H1 (cell line): ENCODE measurements at regions not wholly inside any gene's neighbourhood (a gene's known extent, or its start where the extent isn't known, plus 50 kb on each side); places are given as distances from the start of the nearest gene placed in this dataset.

ENCODE experiments used
- CEBPB ChIP-seq: IDR thresholded peaks from 2 replicates; pipeline ENCODE4 v1.6.1; 2012; ENCODE audit warnings: low read depth, low read length
- EZH2 ChIP-seq: fragments of 200-600 bp; sonication (generic); IDR thresholded peaks from 2 replicates; pipeline ENCODE4 v1.7.1; 2012; ENCODE audit warnings: low read depth, mild to moderate bottlenecking, moderate library complexity, low read length, inconsistent platforms; ENCODE audit not compliant: severe bottlenecking
- RFX5 ChIP-seq: IDR thresholded peaks from 2 replicates; pipeline ENCODE4 v1.6.1; 2011; ENCODE audit warnings: low read depth, low read length, improper control_type of control experiment, borderline replicate concordance
- YY1 ChIP-seq: IDR thresholded peaks from 2 replicates; pipeline ENCODE4 v1.6.1; 2011; ENCODE audit warnings: low read depth, mild to moderate bottlenecking, low read length
- ZNF274 ChIP-seq: IDR thresholded peaks from 2 replicates; pipeline ENCODE4 v1.7.0; 2012; ENCODE audit warnings: low read length, borderline replicate concordance; ENCODE audit errors: extremely low read depth
- TF ChIP-seq, protein P1 (sequence below), 3 experiments: IDR thresholded peaks; 1 replicate in 2 of 3; 2 replicates in 1 of 3; pipeline versions ENCODE4 v1.5.1 to v1.6.1; 2011; ENCODE audit warnings: low read length in 3 of 3, mild to moderate bottlenecking in 3 of 3, inconsistent platforms in 2 of 3, low read depth in 1 of 3, moderate library complexity in 1 of 3; ENCODE audit not compliant: insufficient read depth in 1 of 3; ENCODE audit errors: control extremely low read depth in 1 of 3

DNA sequence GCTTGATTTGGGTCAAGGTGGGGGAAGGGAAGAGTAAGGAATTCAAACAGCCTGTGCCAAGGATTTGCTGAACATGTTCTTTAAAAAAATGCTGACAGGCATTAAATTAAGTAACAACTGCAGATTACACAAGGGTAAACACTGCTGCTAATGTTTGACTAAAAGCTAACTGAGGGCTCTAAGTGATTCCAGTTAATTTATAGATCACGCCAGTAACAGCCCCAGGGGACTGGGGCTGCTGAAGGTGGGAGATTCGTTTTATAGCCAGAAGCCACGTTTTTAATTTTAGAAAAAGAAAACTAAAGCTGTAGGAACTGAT is 321.7 kb downstream of the DLEU7 start:
- no peak for TF ChIP-seq CEBPB
- TF ChIP-seq, protein P1, sequence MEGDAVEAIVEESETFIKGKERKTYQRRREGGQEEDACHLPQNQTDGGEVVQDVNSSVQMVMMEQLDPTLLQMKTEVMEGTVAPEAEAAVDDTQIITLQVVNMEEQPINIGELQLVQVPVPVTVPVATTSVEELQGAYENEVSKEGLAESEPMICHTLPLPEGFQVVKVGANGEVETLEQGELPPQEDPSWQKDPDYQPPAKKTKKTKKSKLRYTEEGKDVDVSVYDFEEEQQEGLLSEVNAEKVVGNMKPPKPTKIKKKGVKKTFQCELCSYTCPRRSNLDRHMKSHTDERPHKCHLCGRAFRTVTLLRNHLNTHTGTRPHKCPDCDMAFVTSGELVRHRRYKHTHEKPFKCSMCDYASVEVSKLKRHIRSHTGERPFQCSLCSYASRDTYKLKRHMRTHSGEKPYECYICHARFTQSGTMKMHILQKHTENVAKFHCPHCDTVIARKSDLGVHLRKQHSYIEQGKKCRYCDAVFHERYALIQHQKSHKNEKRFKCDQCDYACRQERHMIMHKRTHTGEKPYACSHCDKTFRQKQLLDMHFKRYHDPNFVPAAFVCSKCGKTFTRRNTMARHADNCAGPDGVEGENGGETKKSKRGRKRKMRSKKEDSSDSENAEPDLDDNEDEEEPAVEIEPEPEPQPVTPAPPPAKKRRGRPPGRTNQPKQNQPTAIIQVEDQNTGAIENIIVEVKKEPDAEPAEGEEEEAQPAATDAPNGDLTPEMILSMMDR (IDR thresholded peaks at IDR 0.05; ENCODE audit: control extremely low read depth in 1 of 3, insufficient read depth in 1 of 3, low read depth in 1 of 3, low read length in 3 of 3): no peak
- TF ChIP-seq YY1: no peak
- TF ChIP-seq ZNF274: no peak
- TF ChIP-seq EZH2: no peak
- no peak for TF ChIP-seq RFX5
